Panc1 (cell line): ENCODE measurements at regions not wholly inside any gene's neighbourhood (a gene's known extent, or its start where the extent isn't known, plus 50 kb on each side); places are given as distances from the start of the nearest gene placed in this dataset.

Experiments
- ATAC-seq: fragments of 200-7000 bp; cut with Tn5 transposase; 2 replicates; pipeline ENCODE4 v1.9.1; 2020; ENCODE audit warnings: mild to moderate bottlenecking, moderate library complexity
- BruUV-seq: library from RNA; stranded (reverse); fragments of 400-500 nt; replicated peaks from 2 replicates; lab custom pipeline; 2021; lab: Mats Ljungman, UMichigan
- CTCF ChIA-PET: fragments of 300-600 bp; sonication (Branson Sonifier 250); formaldehyde crosslinking; loops from one replicate; lab custom pipeline; 2022; ENCODE audit warnings: antibody characterized with exemption; lab: Charles Lee
- POLR2A ChIA-PET: fragments of 300-600 bp; sonication (Branson Sonifier 250); formaldehyde crosslinking; loops from one replicate; lab custom pipeline; 2022; ENCODE audit warnings: antibody characterized with exemption; lab: Charles Lee
- DNase-seq: peaks from one replicate; pipeline ENCODE4 v3.0.0-alpha.2; 2010; ENCODE audit warnings: low read depth, low spot score
- H3K27ac ChIP-seq: 2 replicates; pipeline ENCODE4 v1.5.1; 2011; ENCODE audit warnings: mild to moderate bottlenecking, low read length, inconsistent platforms
- H3K27me3 ChIP-seq: fragments of 200-500 bp; sonication (Bioruptor generic); 2 replicates; pipeline ENCODE4 v1.6.0; 2014; ENCODE audit warnings: low read length, inconsistent platforms; ENCODE audit not compliant: control insufficient read depth, insufficient read depth
- H3K36me3 ChIP-seq: fragments of 200-500 bp; sonication (Bioruptor generic); 2 replicates; pipeline ENCODE4 v1.5.1; 2014; ENCODE audit warnings: inconsistent platforms, mild to moderate bottlenecking, low read length, moderate library complexity; ENCODE audit not compliant: control insufficient read depth, insufficient read depth
- H3K4me1 ChIP-seq: 2 replicates; pipeline ENCODE4 v1.5.1; 2011; ENCODE audit warnings: inconsistent platforms, mild to moderate bottlenecking, low read length, moderate library complexity; ENCODE audit not compliant: control insufficient read depth, insufficient read depth
- H3K4me3 ChIP-seq, 2 experiments: 2 replicates each; pipeline ENCODE4 v1.5.1; 2011 to 2012; ENCODE audit warnings: low read depth in 2 of 2, low read length in 2 of 2, mild to moderate bottlenecking in 2 of 2, inconsistent platforms in 1 of 2, moderate library complexity in 1 of 2
- H3K9me3 ChIP-seq: fragments of 200-500 bp; sonication (Bioruptor generic); 2 replicates; pipeline ENCODE4 v1.5.1; 2014; ENCODE audit warnings: low read depth, mild to moderate bottlenecking, inconsistent platforms, low read length, moderate library complexity; ENCODE audit not compliant: control insufficient read depth, insufficient read depth
- CTCF ChIP-seq: fragments of 450-650 bp; IDR thresholded peaks from 2 replicates; pipeline ENCODE4 v1.5.1; 2017; ENCODE audit warnings: mild to moderate bottlenecking
- POLR2AphosphoS5 ChIP-seq: IDR thresholded peaks from 2 replicates; pipeline ENCODE4 v1.6.1; 2012; ENCODE audit warnings: mild to moderate bottlenecking, low read depth, low read length, moderate library complexity
- REST ChIP-seq, 2 experiments: IDR thresholded peaks; 2 replicates each; pipeline ENCODE4 v1.6.1; 2011 to 2012; ENCODE audit warnings: low read depth in 2 of 2, control low read depth in 1 of 2, low read length in 1 of 2, mild to moderate bottlenecking in 1 of 2, moderate library complexity in 1 of 2; ENCODE audit not compliant: insufficient read depth in 1 of 2
- SIN3A ChIP-seq: IDR thresholded peaks from 2 replicates; pipeline ENCODE4 v1.6.1; 2012; ENCODE audit warnings: low read depth, mild to moderate bottlenecking, low read length, moderate library complexity, borderline replicate concordance; ENCODE audit not compliant: insufficient read depth
- TCF7L2 ChIP-seq: IDR thresholded peaks from 2 replicates; pipeline ENCODE4 v1.6.1; 2011; ENCODE audit warnings: mild to moderate bottlenecking, low read depth, low read length, inconsistent platforms
- in situ Hi-C: cut with HindIII; loops from 2 replicates; pipeline ENCODE4 v1.10.0; 2016; ENCODE audit warnings: low sequenced_read_pairs, low pct_unique_long_range_greater_than_20kb
- intact Hi-C: fragments of 100-400 bp; cut with micrococcal nuclease; formaldehyde crosslinking; loops from one replicate; pipeline ENCODE4 v1.10.0; 2022; ENCODE audit not compliant: unreplicated experiment

GRCh38 chrX:118215346-118215745 is 98.7 kb upstream of the KLHL13 start:
- DNase-seq (no peak), ATAC-seq (no peak)
- Histone ChIP-seq H3K27ac (no peak overlapping the region), H3K4me3 (no peak overlapping the region), H3K27me3 (no peaks in the 10 kb centered on the region), H3K4me1 (no peaks in the 10 kb centered on the region), H3K36me3 (no peaks in the 10 kb centered on the region), H3K9me3 (no peaks in the 10 kb centered on the region)
- CTCF ChIA-PET: no interaction called here
- no TSS peak for BruUV-seq
- POLR2A ChIA-PET: no interaction called here
- in situ Hi-C loops: no loop called here
- intact Hi-C loops: no loop called here
- no peak for TF ChIP-seq REST (IDR thresholded peaks at IDR 0.05; ENCODE audit: insufficient read depth in 1 of 2, low read depth in 2 of 2, low read length in 1 of 2)
- no peak for TF ChIP-seq SIN3A
- TF ChIP-seq CTCF: no peak
- no peak for TF ChIP-seq TCF7L2
- no peak for TF ChIP-seq POLR2AphosphoS5

GRCh38 chrX:118216087-118216486 is 99.5 kb upstream of the KLHL13 start:
- ChIA-PET CTCF (no interaction called here), POLR2A (no interaction called here)
- BruUV-seq: no TSS peak
- no peaks in the 10 kb centered on the region for H3K4me1 ChIP-seq
- H3K27ac ChIP-seq: no peak overlapping the region
- intact Hi-C loops (no loop called here), in situ Hi-C loops (no loop called here)
- no peaks in the 10 kb centered on the region for H3K27me3 ChIP-seq
- DNase-seq: no peak
- H3K36me3 ChIP-seq: no peaks in the 10 kb centered on the region
- no peak for ATAC-seq
- no peak for TF ChIP-seq REST (IDR thresholded peaks at IDR 0.05; ENCODE audit: insufficient read depth in 1 of 2, low read depth in 2 of 2, low read length in 1 of 2)
- TF ChIP-seq SIN3A: no peak
- no peak for TF ChIP-seq CTCF
- no peak for TF ChIP-seq POLR2AphosphoS5
- no peak for TF ChIP-seq TCF7L2
- H3K4me3 ChIP-seq: no peak overlapping the region
- no peaks in the 10 kb centered on the region for H3K9me3 ChIP-seq
